ENCODE measurements at regions not wholly inside any gene's neighbourhood (a gene's known extent, or its start where the extent isn't known, plus 50 kb on each side); places are given as distances from the start of the nearest gene placed in this dataset.

DNA sequence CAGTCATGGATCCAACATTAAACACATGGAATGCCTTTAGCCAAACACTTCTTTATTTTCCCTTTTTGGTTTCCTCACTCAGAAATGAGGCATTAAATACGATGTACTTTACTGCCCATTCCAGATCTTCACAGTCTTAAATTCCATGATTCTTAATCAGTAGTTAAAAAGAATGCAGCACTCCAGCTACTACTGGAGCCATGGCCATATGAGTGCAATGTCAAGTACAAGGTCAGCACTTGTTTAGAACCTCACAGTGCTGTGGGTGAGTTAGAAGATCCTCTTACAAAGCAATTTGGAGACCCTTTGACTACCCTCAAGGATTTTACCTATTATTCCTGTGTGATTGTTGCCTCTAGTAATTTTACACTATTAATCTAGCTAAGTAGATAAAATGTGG lies 550.3 kb upstream of the LRRTM1 start:
- TF ChIP-seq, protein P1, sequence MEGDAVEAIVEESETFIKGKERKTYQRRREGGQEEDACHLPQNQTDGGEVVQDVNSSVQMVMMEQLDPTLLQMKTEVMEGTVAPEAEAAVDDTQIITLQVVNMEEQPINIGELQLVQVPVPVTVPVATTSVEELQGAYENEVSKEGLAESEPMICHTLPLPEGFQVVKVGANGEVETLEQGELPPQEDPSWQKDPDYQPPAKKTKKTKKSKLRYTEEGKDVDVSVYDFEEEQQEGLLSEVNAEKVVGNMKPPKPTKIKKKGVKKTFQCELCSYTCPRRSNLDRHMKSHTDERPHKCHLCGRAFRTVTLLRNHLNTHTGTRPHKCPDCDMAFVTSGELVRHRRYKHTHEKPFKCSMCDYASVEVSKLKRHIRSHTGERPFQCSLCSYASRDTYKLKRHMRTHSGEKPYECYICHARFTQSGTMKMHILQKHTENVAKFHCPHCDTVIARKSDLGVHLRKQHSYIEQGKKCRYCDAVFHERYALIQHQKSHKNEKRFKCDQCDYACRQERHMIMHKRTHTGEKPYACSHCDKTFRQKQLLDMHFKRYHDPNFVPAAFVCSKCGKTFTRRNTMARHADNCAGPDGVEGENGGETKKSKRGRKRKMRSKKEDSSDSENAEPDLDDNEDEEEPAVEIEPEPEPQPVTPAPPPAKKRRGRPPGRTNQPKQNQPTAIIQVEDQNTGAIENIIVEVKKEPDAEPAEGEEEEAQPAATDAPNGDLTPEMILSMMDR (IDR thresholded peaks at IDR 0.05) = no peak
- no peak for TF ChIP-seq RAD21 (conservative IDR thresholded peaks at IDR 0.05 in 1 of 2, IDR thresholded peaks at IDR 0.05 in 1 of 2)
- TF ChIP-seq HOXA7 (CRISPR knock-in tag; IDR thresholded peaks at IDR 0.05) = no peak
- TF ChIP-seq POLR2AphosphoS2 (conservative IDR thresholded peaks at IDR 0.05; ENCODE audit: low read length) = no peak
- TF ChIP-seq, protein P2, sequence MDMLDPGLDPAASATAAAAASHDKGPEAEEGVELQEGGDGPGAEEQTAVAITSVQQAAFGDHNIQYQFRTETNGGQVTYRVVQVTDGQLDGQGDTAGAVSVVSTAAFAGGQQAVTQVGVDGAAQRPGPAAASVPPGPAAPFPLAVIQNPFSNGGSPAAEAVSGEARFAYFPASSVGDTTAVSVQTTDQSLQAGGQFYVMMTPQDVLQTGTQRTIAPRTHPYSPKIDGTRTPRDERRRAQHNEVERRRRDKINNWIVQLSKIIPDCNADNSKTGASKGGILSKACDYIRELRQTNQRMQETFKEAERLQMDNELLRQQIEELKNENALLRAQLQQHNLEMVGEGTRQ (IDR thresholded peaks at IDR 0.05) = no peak
- TF ChIP-seq POLR2A (IDR thresholded peaks at IDR 0.05; ENCODE audit: low read length) = no peak
- TF ChIP-seq CBX8 (IDR thresholded peaks at IDR 0.05) = no peak
- no peak for TF ChIP-seq FOSL2 (IDR thresholded peaks at IDR 0.05)
- no peak for TF ChIP-seq FOSL2 (CRISPR knock-in tag; IDR thresholded peaks at IDR 0.05)
- no peak for TF ChIP-seq NPAS2 (CRISPR knock-in tag; IDR thresholded peaks at IDR 0.05; ENCODE audit: borderline replicate concordance)
- TF ChIP-seq, protein P3, sequence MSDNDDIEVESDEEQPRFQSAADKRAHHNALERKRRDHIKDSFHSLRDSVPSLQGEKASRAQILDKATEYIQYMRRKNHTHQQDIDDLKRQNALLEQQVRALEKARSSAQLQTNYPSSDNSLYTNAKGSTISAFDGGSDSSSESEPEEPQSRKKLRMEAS (IDR thresholded peaks at IDR 0.05) = no peak
